ENCODE measurements at regions not wholly inside any gene's neighbourhood (a gene's known extent, or its start where the extent isn't known, plus 50 kb on each side); places are given as distances from the start of the nearest gene placed in this dataset.

GRCh38 chr18:10182009-10182624, 268.3 kb downstream of the VAPA start:
- Mint-ChIP-seq H3K4me1 (ENCODE audit: unreplicated experiment) (peaks cover 4% of the 10 kb centered on the region), H3K27ac (peak overlapping the region; percentile 22), H3K9me3 (peaks cover 16% of the 10 kb centered on the region), H3K36me3 (peaks cover 3% of the 10 kb centered on the region), H3K27me3 (no peaks in the 10 kb centered on the region), H3K4me3 (no peak overlapping the region)
- DNase-seq (ENCODE audit: extremely low spot score, unreplicated experiment), result no peak
- TF ChIP-seq CTCF (conservative IDR thresholded peaks at IDR 0.05), result no peak

- peaks cover 13% of the 10 kb centered on the region for H3K9me3 Mint-ChIP-seq
- H3K27ac Mint-ChIP-seq, result no peak overlapping the region
- H3K27me3 Mint-ChIP-seq, result no peaks in the 10 kb centered on the region
- TF ChIP-seq CTCF (conservative IDR thresholded peaks at IDR 0.05), result no peak
- H3K4me3 Mint-ChIP-seq, result no peak overlapping the region
- peaks cover 3% of the 10 kb centered on the region for H3K36me3 Mint-ChIP-seq
- H3K4me1 Mint-ChIP-seq (ENCODE audit: unreplicated experiment), result peaks cover 9% of the 10 kb centered on the region
- DNase-seq (ENCODE audit: extremely low spot score, unreplicated experiment), result no peak
Observed at GRCh38 chr18:10184776-10185175, 269.7 kb upstream of the APCDD1 start.

GRCh38 chr18:10188971-10189810, 265.2 kb upstream of the APCDD1 start:
- no peaks in the 10 kb centered on the region for H3K27me3 Mint-ChIP-seq
- no peak overlapping the region for H3K4me3 Mint-ChIP-seq
- H3K4me1 Mint-ChIP-seq (ENCODE audit: unreplicated experiment), result peaks cover 10% of the 10 kb centered on the region
- peaks cover 8% of the 10 kb centered on the region for H3K9me3 Mint-ChIP-seq
- no peaks in the 10 kb centered on the region for H3K36me3 Mint-ChIP-seq
- H3K27ac Mint-ChIP-seq, result no peak overlapping the region
- no peak for TF ChIP-seq CTCF (conservative IDR thresholded peaks at IDR 0.05)
- DNase-seq (ENCODE audit: extremely low spot score, unreplicated experiment), result no peak

DNA sequence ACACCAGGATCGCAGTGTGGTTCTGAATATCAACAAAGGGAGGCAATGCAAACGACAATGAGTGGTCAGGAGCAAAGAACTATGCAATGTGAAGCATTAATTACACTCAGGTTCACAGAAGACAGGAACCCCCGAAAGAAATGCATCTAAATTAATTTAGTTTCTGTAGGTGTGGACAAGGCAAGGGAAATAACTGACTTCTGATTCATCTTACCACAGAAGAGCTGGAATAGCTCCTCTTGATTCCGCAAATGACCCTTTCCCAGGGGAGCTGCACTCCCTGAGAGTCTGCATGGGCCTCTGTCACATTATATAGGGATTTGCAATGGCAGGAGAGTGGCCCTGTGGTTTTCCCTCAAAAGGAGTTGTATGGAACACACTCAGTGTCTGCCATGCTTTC, 263.9 kb upstream of the APCDD1 start:
- no peaks in the 10 kb centered on the region for H3K27me3 Mint-ChIP-seq
- peaks cover 10% of the 10 kb centered on the region for H3K4me1 Mint-ChIP-seq (ENCODE audit: unreplicated experiment)
- no peak overlapping the region for H3K4me3 Mint-ChIP-seq
- no peak for TF ChIP-seq CTCF (conservative IDR thresholded peaks at IDR 0.05)
- H3K27ac Mint-ChIP-seq, result no peak overlapping the region
- DNase-seq (ENCODE audit: extremely low spot score, unreplicated experiment), result no peak
- H3K9me3 Mint-ChIP-seq, result peaks cover 8% of the 10 kb centered on the region
- no peaks in the 10 kb centered on the region for H3K36me3 Mint-ChIP-seq

- H3K4me1 Mint-ChIP-seq (ENCODE audit: unreplicated experiment), result peaks cover 10% of the 10 kb centered on the region
- no peak for TF ChIP-seq CTCF (conservative IDR thresholded peaks at IDR 0.05)
Observed at GRCh38 chr18:10193444-10193843, 261.0 kb upstream of the APCDD1 start.

More at GRCh38 chr18:10193444-10193843, 261.0 kb upstream of the APCDD1 start:
- Mint-ChIP-seq H3K27me3 (no peaks in the 10 kb centered on the region), H3K36me3 (no peaks in the 10 kb centered on the region), H3K9me3 (peaks cover 4% of the 10 kb centered on the region), H3K4me3 (no peak overlapping the region), H3K27ac (no peak overlapping the region)
- no peak for DNase-seq (ENCODE audit: extremely low spot score, unreplicated experiment)

Data from type B pancreatic cell (in vitro differentiated cells).